ENCODE measurements at regions not wholly inside any gene's neighbourhood (a gene's known extent, or its start where the extent isn't known, plus 50 kb on each side); places are given as distances from the start of the nearest gene placed in this dataset.

DNA sequence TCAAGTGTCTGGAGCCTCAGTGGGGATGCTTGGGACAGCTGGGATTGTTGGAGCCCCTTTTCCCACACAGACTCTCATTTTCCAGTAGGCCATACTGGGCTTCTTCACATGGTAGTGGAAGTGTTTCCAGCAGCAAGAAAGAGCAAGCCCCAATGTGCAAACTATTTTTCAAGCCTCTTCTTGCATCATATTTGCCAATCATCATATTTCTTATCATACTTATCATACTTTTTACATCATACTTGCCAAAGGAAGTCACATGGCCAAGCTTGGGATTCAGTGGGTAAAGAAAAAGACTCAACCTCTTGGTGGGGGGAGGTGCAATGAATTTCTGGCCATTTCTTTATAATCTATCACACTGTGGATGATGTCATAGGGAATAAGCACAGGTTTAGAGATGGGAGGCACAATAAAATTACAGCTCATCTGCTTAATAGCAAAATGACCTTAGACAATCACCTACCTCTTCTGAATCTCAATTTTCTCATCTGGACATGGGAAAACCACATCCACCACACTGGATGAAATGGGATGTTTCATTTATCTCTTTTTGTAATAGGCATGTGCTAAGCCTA is 174.2 kb downstream of the MID1IP1 start:
- DNase-seq (ENCODE audit: missing footprints) (no peak), ATAC-seq (no peak)
- intact Hi-C loops (cut with DNase I), result no loop called here

GRCh38 chrX:38982370-38982769 is 181.1 kb downstream of the MID1IP1 start:
- intact Hi-C loops (cut with DNase I), result loop anchor here (10.0 kb wide), 1 partner anchor 162 kb away; no protein-coding TSS in a partner anchor
- ATAC-seq (no peak), DNase-seq (ENCODE audit: missing footprints) (no peak)

- intact Hi-C loops (cut with DNase I), result loop anchor here (10.0 kb wide), 1 partner anchor 162 kb away; no protein-coding TSS in a partner anchor
- ATAC-seq, result no peak
- DNase-seq (ENCODE audit: missing footprints), result no peak
Observed at GRCh38 chrX:38982843-38983242, 181.6 kb downstream of the MID1IP1 start.

DNA sequence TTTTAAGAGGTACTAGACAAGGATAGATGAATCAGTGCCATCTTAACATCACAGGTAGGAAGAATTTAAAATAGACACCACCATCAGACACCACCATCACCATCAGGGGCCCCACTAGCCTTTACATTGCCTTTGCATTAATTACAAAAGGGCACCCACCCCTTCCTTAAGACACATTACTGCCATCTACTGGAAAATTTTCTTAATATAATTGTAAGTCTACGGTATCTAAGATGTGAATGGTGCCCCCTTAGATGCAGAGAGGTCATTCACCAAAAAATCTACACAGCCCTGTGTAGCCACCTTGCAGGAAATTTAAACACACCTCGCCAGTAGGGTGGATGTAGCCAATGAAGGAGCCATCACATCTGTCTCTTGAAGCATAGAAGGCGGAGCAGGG is 184.1 kb downstream of the MID1IP1 start:
- intact Hi-C loops (cut with DNase I), result loop anchor here (5.0 to 10.0 kb wide), 3 partner anchors 159 to 218 kb away; partner anchors contain the start of gene MID1IP1

DNA sequence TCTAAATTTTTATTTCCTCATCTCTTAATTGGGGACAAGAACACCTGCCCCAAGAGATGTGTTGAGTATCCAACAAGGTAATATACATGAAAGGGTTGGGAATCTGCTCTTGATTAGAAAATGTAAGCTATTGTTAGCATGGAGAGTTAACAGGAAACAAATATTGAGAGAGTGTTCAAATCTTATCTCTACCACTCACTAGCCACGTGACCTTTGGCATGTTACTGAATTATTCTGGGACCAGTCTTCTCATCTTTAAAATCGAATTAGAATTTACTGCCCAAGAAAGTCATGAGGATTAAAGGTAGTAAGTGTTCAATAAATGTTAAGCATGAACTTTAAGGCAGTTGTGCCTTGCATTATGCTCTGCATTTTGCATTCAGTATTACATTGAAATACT is 184.7 kb downstream of the MID1IP1 start:
- DNase-seq (ENCODE audit: missing footprints), result no peak
- intact Hi-C loops (cut with DNase I), result loop anchor here (5.0 to 10.0 kb wide), 3 partner anchors 159 to 219 kb away; partner anchors contain the start of gene MID1IP1
- no peak for ATAC-seq

More for the DNA sequence above, 184.1 kb downstream of the MID1IP1 start:
- no peak for DNase-seq (ENCODE audit: missing footprints)
- no peak for ATAC-seq

DNA sequence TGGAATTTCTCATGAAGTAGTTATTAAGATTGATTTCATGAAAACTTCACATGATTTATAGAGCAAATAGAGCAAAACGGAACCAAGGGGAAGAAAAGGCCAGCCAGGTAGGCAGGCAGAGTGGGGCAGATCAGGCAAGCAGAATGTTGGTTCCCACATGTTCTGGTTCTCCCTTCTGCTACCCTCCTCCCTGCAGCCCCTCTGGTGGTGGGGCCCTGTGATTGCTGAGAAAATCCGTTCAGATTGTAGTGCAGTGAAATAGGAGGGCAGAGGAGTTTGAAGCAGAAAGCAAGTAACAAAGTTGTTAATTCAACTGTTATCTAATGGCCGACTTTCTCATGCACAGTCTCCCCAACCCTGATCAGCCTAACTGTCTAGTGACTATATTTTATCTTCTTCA is 185.3 kb downstream of the MID1IP1 start:
- ATAC-seq, result no peak
- DNase-seq (ENCODE audit: missing footprints), result no peak
- intact Hi-C loops (cut with DNase I), result loop anchor here (5.0 to 10.0 kb wide), 3 partner anchors 158 to 219 kb away; partner anchors contain the start of gene MID1IP1

- intact Hi-C loops (cut with DNase I), result loop anchor here (5.0 to 10.0 kb wide), 3 partner anchors 158 to 220 kb away; partner anchors contain the start of gene MID1IP1
- no peak for DNase-seq (ENCODE audit: missing footprints)
- ATAC-seq, result no peak
Observed at GRCh38 chrX:38987198-38987651, 186.0 kb downstream of the MID1IP1 start.

DNA sequence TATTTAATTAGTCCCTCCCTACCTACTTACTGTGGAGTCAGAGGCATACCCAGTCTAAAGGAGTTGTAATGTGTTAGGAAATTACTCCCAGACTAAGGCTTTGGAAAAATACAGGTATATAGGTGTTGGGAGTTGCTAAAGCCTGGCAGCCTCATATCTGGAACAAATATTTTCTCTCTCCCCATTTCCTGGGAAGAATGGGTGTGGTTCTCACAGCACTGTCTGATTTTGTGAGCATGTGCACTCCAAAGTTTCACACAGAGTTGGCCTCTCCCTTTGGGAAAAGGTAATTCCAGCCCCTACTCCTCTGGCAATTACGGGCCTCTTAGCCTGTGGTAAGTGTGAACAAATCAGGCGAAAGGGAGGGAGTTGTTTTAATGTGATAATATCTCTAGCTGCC is 187.0 kb downstream of the MID1IP1 start:
- ATAC-seq, result no peak
- DNase-seq (ENCODE audit: missing footprints), result no peak
- intact Hi-C loops (cut with DNase I), result loop anchor here (5.0 to 10.0 kb wide), 3 partner anchors 156 to 221 kb away; partner anchors contain the start of gene MID1IP1

DNA sequence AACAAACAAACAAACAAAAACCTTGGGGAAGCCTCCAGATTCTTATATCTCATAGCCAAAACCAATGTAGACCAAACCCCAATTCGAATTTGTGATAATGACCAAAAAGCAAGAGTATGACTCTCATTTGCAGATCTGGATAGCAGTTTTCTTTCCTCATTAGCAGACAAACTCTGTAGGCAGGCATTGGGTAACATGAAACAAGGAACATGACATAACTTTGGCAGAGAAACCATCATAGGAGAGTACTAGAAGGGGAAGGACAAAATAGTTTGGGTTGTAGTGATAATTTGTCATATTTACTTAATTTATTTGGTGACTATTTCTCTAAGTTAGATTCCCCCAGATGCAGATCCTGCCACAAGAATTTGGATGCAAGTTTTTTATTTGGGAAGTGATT is 187.8 kb downstream of the MID1IP1 start:
- ATAC-seq, result no peak
- intact Hi-C loops (cut with DNase I), result loop anchor here (5.0 to 10.0 kb wide), 3 partner anchors 156 to 222 kb away; partner anchors contain the start of gene MID1IP1
- no peak for DNase-seq (ENCODE audit: missing footprints)

DNA sequence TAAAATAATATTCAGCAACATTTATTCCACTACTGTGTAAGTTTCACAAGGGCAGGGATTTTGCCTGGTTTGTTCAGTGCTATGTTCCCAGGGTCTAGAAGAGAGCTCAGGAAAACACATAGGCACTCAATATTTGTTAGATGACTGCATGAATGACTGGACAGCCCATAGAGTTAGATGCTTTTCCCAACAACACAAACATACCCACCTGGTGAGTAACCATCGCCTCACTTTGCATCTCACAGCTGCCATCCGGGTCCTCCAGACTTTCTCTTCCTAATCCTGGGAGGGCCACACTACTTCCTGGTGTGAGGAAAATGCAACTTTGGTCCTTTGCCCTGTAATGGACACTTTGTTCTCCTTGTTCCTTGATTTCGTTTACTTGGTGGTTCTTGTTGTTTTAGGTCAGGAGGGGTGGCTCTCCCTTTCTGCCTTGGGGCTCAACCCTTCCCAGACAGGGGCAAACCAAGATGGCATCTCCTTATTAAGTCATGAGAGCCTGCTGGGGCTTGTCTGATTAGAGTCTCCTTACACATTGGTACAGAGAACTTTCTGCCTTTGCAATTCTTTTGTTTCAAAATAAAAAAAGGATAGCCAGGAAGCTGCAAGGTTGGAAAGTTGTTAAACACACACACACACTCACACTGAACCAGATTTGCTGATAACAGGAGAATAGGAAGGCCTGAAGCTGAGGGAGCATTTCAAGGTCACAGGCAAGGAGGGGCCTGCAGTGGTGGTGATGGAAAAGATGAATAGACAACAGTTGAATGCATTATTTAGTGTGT is 190.6 kb downstream of the MID1IP1 start:
- DNase-seq (ENCODE audit: missing footprints) (no peak), ATAC-seq (no peak)
- intact Hi-C loops (cut with DNase I), result no loop called here

GRCh38 chrX:38992441-38993096 is 191.3 kb downstream of the MID1IP1 start:
- ATAC-seq (no peak), DNase-seq (ENCODE audit: missing footprints) (no peak)
- intact Hi-C loops (cut with DNase I), result no loop called here

- DNase-seq (ENCODE audit: missing footprints), result no peak
- intact Hi-C loops (cut with DNase I), result no loop called here
- ATAC-seq, result no peak
Observed at GRCh38 chrX:38993500-38993899, 192.2 kb downstream of the MID1IP1 start.

GRCh38 chrX:38999099-38999498 is 197.8 kb downstream of the MID1IP1 start:
- ATAC-seq, result no peak
- intact Hi-C loops (cut with DNase I), result no loop called here
- DNase-seq (ENCODE audit: missing footprints), result no peak

GRCh38 chrX:38999967-39000745 is 198.9 kb downstream of the MID1IP1 start:
- ATAC-seq (no peak), DNase-seq (ENCODE audit: missing footprints) (no peak)
- intact Hi-C loops (cut with DNase I), result no loop called here

GRCh38 chrX:39000802-39001201 is 199.5 kb downstream of the MID1IP1 start:
- ATAC-seq (no peak), DNase-seq (ENCODE audit: missing footprints) (no peak)
- intact Hi-C loops (cut with DNase I), result no loop called here

GRCh38 chrX:39002466-39002865 is 201.2 kb downstream of the MID1IP1 start:
- intact Hi-C loops (cut with DNase I), result no loop called here
- ATAC-seq, result no peak
- no peak for DNase-seq (ENCODE audit: missing footprints)

GRCh38 chrX:39008549-39008948 is 207.3 kb downstream of the MID1IP1 start:
- DNase-seq (ENCODE audit: missing footprints) (no peak), ATAC-seq (no peak)
- intact Hi-C loops (cut with DNase I), result no loop called here

GRCh38 chrX:39011454-39012221 is 210.4 kb downstream of the MID1IP1 start:
- no peak for ATAC-seq
- DNase-seq (ENCODE audit: missing footprints), result no peak
- intact Hi-C loops (cut with DNase I), result no loop called here
